ENCODE measurements at regions not wholly inside any gene's neighbourhood (a gene's known extent, or its start where the extent isn't known, plus 50 kb on each side); places are given as distances from the start of the nearest gene placed in this dataset.
"Not testable (repeated sequence)": the region's sequence is repeated elsewhere in the genome, so short reads cannot be mapped to it uniquely, and the experiment has no call there.

DNA sequence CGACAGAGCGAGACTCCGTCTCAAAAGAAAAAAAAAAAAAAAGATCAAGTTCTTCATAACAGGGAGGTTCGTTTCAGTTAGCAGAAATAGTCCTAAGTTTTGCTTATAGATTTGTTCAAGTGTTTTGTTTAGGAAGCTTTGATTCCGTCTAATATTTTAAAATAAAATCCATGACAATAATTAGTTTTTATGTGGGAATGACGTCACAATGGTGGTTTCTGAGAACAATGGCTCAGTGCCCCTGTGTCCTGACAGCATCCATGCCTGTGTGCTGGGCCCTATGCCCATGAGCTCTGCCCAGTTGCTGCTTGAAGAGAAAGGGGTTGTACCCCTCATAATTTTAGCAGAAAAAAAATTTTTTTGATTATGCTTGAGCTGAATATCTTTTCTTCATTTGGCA lies 134.0 kb downstream of the SST start:
- DNase-seq: no peak

DNA sequence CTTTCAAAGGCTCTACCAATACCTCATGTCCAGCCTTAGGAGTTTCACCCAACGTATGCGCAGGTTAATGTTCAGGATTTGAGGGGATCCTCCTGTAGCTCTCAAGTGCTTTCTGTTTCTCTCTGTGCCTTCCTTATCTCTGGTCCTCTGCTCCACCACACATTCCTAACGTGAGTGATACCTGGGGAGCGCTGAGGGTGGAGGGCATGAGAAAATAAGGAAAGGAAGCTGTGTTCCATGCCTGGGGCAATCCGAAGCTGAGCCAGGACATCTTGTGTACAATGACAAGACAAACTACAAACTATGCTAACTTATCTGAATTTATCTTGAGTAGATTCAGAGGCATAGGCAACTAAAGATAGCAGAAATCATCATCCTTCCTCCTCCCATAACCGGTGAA lies 136.4 kb downstream of the SST start:
- DNase-seq: no peak

DNA sequence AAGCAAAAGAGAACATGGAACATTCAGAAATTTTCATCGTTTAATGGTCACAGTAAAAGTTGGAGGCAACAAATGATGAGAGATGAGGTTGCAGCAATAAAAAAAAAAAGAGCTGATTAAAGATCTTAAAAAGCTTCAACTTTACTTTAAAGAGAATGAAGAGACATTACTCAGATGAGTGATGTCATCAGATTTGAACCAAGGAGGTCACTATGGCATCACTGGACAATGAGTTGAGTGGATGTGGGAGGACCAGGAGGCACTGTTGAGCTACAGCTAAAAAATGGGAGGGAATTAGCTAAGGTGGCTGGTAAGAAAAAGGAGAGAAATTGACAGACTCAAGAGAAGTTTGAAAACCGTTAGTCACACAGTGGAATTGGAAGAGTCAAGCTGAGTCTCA lies 138.4 kb downstream of the SST start:
- DNase-seq: no peak

DNA sequence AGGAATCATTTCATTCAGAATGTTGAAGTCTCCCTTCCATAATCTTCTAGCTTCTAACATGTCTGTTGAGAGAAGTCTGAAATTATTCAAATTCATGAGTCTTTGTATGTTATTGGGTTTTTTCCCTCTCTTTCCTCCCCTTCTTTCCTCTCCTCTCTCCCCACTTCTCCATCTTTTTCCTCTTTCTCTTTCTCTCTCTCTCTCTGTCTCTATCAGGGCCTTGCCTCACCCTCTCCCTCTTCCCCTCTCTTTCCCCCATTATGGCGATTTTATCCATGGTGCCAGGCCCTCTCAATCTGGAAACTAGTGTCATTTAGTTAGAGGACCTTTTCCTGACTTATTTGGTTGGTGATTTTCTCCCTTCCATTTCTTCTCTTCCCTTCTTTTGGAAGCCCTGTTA lies 147.3 kb downstream of the SST start:
- DNase-seq: no peak

DNA sequence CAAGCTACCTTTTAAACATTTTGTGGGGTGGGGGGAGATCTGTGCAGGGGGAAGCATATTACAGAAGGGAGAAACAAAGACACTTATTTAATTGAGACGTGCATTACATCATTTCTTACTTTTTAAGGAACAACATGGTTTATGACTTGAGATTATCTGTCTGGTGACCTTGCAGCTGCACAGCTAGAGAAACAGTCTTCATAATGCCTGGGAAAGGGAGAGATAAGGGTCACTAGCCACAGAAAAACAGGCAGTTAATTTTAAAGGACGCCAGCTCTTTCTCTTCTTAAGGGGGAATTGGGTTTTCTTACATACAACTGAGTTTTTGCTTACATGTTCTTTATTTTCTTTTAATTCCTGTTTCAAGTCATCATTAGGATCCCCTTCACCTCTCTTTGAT lies 147.9 kb downstream of the SST start:
- DNase-seq: no peak

DNA sequence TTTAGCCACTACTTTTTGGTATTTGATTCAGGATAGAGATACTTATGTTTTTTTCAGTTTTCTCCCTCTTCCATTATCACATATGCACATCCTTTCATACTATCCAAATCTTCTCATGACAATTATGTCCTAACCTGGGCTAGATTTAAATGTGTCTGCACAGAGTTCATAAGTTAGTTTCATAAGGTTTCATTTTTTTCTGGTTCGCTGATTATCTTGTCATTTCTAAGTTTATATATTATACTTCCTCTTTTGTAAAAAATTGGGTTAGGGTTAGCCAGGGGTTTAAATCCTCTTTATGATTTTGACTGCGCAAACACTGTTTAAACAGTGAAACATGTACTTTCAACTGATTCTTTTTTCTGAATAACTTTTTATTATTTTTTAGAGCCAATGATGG lies 148.6 kb downstream of the SST start:
- DNase-seq: no peak

DNA sequence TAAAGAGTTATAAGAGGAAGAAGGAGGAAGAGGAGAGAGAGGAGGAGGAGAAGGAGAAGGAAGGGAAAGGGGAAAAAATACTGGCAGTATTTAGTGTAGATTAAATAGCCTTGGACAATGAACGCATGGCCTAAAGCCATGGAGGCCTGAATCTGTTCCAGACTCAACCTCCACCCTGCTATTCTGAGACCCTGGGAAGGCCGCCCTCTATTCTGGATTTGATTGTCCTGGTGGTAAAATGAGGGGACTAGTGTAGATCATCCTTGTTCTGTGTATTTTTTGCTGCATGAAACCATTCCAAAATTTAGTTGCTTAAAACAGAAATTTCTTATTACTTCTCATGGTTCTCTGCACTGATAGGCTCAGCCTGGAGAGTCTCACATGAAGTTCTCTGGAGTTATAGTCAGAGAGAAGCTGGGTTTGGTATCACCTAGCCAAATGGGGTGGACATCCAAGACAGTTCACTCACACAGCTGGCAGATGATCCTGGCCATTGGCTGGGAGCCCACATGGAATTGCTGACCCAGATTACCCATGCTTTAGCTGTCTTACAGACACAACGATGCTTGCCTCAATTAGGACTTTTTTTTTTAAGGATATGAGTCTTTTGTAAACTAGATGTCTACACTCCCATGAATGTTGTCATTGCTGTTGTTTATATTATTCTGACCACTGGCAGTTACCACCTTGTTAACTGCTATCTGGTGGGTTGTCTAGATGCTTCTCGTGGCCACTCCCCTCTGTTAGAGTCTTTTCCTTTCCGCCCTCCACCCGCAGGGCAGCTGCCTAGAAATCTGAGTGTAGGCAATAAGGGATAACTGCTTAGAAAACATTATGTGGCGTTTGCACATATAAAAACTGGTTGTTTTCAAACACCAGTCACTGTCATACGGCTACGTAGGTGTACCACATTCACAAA lies 149.9 kb downstream of the SST start:
- DNase-seq: no peak

DNA sequence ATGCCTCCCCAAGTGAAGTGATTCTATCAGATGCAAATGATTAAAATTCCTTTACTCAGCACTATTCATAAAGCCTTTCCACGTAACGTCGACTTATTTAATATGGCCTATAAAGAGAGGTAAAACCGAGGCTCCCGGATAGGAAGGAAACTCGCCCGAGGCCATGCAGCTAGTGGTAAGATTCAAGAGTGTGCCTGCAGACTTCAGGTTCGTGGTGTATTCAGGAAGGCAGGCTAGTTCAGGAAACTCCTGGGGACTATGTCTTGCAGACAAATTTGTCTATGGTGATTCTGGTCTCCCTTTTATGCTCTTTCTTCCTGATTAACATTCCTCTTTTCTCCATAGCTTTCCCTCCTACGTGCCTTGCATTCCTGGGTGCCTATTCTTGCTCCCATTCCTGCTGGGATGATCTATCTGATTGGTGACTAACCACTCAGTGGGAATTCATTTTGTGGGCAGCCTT lies 150.7 kb downstream of the SST start:
- DNase-seq: no peak

DNA sequence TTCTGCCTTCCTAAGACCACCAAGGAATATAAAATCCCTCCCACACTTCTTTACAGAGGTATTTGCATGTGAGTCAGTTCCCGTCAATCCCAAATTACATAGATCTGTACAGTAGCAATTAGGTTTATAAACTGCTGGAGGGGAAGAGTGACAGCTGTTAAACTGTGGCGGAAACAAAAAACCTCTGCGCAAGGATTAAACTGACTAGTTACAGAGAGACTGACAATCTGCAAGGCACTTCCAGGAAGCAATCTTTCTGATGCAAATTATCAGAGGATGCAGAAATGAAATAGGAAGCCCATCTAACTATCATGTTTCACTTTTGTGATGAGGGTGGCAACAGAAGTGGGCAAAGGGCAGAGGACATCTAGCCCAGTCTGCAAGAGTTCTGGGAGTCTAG lies 150.4 kb downstream of the RTP4 start:
- no peak for DNase-seq

DNA sequence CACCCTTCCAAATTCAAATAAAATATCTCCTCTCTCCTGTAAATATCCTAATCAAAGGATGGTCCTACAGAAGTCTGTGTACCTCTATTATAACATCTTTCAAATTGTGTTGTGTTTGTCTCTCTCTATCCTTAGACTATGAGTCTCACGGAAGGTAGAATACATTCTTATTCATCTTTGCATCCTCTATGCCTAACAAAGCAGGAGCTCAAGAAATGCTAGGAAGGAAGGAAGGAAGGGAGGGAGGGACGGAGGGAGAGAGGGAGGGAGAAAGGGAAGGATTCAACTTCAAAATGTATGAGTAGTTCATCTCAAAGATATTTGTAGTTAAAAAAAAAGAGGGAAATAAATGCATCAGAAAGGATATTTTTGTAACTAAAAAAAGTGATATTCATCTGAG lies 150.0 kb downstream of the RTP4 start:
- no peak for DNase-seq

DNA sequence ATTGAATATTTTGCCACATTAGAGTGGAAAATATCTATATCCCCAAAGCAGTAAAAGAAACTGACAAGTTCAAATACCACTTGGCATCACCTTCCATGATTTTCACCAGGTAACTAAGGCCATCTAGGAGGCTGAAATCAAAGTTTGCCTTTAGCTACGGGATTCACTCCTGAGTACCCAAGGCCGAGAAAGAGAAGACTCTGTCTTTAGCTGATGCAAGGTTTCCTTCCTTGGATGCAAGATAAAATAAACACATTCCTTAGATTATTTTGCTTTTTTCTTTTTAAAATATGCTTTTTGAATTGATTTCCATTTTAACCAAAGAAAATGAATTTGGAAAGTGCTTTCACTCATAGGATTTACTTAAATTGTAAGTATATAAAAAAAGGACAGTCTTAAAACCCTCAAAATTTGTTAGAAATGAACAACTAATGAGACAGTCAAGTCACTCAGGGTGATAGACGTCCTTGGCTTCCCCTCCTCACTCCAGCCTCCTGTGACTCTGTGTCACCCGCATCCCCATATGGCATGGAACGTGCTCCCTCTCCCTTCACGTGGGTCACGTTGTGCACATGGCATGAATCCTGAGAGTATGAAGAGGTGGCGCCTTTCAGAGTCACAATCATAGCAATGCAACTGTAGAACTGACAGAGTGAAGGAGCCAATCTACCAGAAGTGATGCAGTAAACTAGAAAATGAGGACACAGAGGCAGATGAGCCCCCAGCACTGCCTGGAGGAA lies 148.4 kb downstream of the RTP4 start:
- no peak for DNase-seq

DNA sequence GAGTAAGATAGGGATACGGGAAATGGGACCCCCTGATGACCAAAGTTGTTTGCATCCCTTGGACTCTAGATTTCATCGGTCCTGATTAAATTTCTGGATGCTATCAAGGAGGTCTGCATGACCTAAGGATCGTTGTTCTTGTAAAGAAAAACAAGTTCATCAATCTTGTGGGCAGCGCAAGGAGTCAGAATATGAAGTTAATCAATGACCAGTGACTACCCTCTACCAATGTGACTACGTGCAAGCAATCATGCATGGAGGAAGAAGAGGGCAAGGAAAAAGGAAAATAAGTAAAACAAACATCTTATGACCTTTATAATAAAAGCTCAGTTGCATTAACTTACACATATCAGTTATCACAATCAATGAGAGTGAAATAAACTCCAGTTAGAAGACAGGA lies 139.7 kb downstream of the RTP4 start:
- DNase-seq: no peak

DNA sequence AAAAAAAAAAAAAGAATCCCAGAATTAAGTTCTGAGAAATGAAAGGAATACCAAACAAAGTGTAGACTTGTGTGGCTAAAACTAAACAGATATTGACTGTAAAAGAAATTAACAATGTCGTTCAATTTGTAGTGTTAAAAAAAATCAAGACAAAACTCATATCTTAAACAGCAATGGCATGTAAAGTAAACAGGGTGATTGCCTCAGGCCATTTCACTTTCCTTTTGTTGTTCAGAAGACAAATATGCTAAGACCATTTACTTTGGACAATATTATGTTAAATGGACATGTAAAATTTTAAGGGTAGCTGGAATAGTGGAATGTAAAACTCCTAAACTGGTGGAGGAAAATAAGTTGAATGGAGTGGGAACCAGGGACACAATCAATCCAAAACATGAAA lies 139.1 kb downstream of the RTP4 start:
- DNase-seq: no peak

DNA sequence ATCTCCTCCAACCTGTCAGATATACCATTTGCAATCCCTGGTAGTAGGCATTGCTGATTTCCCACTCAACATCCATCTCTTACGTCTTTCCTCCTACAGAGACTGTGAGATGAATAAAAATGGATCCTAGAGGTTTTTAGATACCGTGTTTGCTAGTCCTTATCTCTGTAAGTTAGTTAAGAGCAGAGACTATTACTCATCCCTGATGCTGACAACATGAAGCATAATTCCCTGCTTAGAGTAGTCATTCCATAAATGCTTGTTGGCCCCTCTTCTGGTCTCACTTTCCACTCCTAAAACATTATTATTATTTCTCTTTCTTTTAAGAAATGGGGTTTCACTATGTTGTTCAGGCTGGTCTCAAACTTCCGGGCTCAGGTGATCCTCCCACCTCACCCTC lies 136.2 kb downstream of the RTP4 start:
- DNase-seq: no peak

DNA sequence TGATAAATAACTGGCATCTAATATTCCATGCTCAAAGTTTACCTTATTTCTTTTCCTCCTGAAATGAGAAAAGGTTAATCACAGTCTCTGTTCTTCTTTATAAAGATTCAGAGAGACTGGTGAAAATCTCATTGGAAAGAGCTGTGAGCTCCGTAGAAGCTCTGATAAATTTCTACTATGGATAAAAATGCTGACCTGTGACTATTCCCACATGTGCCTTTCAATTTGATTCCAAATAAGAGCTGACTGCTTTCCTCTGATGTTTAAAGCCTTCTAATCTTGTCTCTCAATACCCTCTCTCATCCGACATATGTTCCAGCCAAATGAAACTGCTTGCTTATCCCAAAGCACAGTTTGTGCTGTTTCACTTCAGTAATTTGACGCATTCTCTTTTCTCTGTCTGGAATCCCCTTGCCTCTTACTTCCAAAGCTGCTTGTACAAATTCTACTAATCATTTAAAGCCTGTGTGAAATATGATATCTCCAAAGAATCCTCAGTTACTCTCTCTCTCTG lies 130.1 kb downstream of the RTP4 start:
- DNase-seq: no peak

DNA sequence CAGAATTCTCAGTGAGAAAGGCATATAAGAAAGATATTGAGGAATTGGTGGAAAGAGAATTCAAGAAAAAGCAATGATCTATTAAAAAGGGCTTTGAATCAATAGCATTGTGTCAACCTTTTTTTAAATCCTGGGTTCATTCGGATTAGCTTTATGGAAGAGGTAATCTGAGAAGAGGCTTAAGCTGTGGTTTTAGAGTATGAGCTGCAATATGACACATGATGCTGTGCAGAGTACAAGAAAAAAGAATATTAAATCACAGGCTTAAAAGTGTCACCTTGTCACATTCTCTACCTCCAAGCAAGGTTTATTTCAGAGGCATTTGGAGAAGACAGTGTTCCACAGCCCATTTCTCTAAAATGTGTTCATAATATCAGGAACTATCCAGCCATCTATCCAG lies 128.9 kb downstream of the RTP4 start:
- no peak for DNase-seq

DNA sequence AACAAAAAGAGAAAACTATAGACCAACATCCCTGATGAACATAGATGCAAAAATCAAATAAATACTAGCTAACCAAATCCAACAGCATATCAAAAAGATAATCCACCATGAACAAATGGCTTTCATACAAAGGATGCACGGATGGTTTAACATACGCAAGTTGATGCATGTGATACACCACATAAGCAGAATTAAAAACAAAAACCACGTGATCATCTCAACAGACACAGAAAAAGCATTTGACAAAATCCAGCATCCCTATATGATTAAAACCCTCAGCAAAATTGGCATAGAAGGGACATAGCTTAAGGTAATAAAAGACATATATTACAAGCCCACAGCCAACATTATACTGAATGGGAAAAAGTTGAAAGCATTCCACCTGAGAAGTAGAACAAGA lies 125.9 kb downstream of the RTP4 start:
- DNase-seq: not testable (repeated sequence)

DNA sequence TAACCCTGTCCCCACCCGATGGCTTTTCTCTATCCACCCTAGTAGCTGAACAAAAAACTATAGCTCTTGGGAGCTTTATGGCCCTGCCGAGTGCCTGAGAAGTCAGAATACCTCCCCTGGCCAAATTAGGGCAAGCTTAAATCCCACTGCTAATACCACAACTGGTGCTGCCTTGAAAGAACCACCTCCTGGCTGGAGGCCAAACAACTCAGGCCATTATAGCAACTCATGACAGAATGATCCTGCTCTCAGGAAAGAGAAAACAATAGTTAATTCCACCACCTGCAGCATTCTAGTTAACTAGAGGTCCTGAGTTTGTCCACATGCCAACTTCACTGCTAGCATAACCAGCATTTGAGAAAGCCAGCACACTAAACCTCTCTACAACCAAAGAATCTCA lies 123.2 kb downstream of the RTP4 start:
- DNase-seq: no peak

DNA sequence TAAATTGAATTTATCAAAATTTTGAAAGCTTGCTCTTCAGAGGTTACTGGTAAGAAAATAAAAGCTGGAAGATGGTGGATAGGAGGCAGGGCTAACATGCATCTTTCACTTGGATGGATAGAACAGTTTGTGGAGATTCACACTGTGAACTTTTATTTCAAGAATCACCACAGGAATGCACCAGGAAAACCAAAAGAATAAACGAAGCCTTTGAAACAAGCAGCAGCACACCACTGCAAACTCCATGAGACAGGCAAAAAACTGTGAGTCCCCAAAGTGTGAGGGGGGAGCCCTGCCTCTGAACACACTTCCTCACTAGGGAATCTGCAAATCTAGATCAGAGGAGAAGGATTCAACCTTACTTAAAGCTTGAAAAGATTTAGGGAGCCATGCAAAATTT lies 122.2 kb downstream of the RTP4 start:
- DNase-seq: no peak

DNA sequence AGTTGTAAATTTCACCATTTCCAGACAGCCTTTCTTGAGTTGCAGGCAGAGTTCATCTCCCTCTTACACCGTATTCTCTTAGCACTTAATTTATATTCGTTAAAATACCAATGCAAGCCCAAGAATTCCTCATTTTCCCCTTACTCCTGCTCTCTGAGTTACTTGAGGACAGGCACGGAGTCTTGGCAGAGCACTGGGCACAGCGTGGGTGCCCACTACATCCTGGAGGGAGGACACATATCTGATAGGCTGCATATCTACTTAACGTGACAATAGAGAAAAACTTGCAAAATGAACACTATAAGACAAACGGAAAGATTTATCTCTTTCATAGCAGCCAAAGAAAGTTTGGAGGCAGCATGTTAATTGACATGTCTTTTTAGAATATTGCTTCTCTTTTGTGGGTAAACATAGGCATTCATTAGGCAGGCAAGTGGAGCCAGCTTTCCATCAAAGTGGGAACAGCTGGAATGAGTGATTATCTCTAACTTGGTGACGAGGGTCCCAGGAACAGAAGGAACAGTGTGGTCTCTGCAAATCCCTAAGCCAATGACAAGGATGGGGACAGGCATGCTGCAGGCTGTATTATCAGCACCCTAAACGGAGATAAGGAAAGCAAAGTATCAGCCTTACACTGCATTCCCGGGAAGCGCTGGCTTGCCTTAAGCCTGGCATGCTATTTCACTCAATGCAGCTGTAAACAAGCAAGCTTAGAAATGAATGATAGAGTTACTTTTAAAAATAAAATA lies 116.5 kb downstream of the RTP4 start:
- DNase-seq: no peak

DNA sequence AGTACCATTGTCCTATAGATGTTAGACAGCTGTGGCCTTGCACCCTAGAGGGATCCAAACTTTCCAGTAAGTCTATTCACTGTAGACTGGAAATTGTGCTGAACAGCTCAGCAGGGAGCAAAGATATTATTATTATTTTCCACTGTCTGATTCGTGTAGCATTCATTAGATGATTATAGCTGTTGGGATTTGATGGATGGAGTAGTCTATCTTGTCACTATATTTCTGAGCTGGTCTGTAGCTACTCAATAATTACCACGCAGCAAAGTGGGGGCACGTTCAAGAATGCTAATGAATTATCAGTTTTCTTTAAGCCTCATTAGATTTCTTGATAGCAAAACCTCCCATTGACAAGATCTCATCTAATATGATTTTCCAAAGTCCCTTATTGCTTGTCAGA lies 113.2 kb downstream of the RTP4 start:
- DNase-seq: no peak

DNA sequence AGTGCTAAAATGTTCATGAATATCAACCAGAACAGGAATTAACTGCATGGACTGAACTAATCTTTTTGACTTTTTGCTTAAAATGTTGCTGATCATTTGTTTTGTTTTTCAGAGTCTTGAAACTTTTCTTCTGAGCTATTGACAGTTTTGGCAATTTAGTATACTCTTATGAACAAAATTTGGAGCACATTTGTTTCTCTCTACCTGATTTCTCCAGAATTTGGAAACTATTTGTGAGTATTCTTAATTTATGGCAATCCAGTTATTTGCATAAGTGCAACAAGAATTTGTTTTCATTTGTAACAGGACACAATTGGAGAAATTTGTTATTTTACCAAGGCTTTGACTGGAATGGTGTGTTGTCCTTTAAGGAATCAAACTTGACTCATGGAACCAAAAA lies 107.4 kb downstream of the RTP4 start:
- not testable (repeated sequence) for DNase-seq

DNA sequence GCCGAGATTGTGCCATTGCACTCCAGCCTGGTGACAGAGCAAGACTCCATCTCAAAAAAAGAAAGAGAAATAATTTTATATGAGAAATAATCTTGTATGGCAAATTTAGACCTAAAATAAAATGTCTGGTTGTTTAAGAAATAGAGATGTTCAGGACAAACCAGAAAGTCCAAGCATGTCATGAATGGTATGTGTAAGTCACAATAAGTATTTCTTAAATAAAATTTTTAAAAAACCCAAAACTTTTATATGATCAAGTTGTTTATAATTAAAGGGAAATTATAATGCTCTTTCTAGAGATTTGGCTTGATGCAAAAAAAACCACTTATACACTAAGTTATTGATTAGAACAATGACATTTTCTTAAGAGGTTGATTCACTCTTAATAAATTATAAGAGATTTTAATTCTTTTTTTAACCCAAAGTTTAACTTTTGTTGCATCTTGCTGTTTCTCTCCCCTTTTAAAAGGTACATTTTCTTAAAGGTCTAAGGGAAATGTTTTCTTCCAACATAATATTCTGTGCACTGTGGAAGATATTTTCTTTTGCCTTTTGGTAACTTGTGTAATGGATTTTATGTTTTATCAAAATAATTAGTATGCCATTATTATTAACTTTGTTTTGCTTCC lies 105.7 kb downstream of the RTP4 start:
- no peak for DNase-seq

Data from effector CD4-positive, alpha-beta T cell (primary cell).